GM21825 (cell line): ENCODE measurements at regions not wholly inside any gene's neighbourhood (a gene's known extent, or its start where the extent isn't known, plus 50 kb on each side); places are given as distances from the start of the nearest gene placed in this dataset.

Source experiments
- ATAC-seq: cut with Tn5 transposase; IDR thresholded peaks from one replicate; pipeline ENCODE4 v1.9.1; 2021; ENCODE audit warnings: mild to moderate bottlenecking, moderate library complexity; ENCODE audit not compliant: unreplicated experiment

DNA sequence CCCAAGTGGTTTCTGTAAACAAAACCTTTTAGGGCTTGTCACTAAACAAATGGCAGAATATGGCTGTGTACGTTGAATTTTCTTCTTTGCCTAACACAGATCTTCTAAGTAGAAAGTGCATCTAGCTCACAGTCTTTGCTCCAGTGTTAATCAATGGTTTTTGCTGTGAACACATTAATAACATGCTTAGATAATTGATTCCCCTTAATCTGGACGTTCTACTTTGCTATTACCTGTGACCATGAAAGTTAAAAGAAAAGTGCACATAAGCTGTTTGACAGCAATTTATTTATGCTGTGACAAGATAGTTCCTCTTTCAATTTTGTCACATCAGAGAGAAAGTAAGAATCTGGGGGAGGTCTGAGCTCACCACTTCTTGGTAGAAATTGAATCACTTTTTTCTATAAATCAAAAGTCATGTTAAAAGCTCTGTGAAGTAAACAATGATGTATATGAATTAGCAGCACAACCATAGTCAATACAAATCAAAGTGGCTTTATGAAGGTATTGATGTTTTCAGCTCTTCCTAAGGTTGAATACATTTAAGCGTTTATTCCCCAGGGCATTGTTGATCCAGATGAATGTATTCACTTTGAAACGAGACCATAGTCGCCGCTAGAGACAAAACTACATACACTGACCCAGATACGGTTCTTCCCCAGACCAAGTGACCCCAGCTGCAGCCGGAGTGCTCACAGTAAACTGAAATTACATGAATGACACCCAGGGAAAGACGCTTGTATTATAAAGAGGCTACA is 174.6 kb upstream of the ZNF608 start:
- ATAC-seq = peak; percentile 88

DNA sequence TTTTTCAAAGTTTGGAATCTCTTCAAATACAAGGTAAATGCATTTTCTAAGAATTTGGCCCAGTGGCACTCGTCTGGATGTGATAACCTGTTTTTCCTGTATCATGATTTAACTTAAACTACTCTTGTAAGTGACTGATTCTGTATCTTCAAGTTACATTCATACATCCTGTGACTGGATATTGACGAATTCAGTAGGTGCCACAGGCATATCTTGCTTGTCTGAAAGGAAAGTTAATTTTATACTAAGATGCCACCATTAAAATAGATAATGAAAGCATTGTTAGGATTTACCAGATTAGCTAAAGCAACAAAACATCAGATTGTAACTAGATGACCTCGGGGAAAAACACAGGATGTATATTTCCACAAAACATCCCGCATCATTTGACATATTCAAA is 175.3 kb upstream of the ZNF608 start:
- peak; percentile 14 for ATAC-seq

DNA sequence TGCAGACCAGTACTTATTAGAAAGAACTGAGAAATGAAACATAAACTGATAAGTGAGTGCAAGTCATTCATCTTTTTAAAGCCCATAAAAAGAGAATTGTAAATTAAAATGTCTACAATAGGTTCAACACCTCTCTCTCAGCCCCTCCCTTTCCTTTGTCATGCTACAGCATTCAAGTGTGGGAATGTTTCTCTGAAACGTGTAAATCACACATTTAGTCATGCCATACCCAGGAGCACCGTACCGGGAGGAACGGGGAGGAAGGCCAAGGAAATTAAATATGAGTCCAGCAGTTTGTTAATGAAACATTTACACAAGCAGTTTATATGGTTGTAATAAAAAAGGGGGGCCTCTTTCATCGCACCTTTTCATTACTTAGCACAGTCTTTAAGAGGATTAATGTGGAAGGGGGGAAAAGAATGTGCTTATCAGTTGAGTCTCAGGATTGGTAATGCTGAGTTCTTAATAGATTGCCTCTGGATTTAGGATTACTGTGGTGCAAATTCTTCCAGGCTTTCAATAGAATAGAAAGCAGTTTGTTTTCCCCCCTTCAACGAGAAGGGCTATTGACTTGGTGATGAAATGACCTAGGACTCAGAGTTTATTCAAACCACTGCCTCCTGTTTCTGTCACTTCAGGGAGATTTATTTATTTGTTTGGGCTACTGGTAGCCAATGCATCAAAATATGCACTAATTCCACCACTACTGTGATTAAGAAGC is 176.0 kb upstream of the ZNF608 start:
- ATAC-seq = no peak

DNA sequence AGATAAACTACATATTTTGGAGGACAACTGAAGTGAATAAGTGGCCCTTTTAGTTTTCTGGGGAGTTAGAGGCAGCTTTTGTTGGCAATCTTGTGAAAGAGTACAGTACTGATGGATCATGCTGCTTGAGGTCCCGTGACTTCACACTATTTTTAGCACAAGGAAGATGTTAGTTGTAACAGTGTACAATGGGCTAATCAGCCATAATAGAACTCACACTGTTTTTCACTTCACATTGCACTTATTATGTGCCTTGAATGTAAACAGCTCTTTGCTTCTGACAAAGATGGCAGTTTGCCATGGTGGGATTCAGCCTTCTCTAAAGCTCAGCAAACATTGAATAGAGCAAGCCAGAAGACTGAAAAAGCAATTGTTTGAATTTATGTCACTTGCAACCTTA is 176.7 kb upstream of the ZNF608 start:
- no peak for ATAC-seq

DNA sequence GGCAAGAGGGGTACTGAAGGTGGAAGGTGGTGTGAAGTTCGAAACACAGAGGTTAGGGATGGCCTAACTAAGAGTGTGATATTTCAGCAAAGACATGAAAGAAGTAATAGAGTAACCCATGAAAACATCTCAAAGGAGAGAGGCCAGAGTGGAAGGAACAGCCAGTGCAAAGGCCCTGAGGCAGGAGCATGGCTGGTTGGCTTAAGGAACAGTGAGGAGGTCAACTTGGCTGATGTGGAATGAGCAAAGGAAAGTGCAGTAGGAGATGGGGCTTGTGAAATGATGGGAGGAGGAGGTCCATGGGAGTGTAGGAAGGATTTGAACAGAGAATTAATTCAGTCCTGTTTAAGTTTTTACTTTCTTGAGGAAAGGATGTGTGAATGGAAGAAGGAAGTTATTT is 178.3 kb upstream of the ZNF608 start:
- no peak for ATAC-seq

DNA sequence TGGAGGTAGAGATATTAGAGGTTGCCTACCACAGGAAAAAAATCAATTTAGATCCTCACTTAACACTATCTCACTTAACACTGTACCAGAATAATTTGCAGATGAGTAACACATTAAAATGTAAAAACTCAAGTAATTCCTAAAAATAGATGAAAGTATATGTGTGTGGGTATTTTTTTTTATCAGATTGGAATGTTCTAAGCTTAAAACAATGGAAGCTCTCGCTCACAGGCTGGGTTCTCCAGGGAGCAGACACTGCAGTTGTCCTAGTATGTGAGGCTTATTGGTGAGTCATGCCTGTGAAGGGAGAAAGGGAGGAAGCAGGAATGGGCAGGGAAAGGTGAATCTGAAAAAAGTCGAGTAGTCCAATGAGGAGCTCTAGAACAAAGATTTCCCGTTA is 181.3 kb upstream of the ZNF608 start:
- ATAC-seq = no peak

DNA sequence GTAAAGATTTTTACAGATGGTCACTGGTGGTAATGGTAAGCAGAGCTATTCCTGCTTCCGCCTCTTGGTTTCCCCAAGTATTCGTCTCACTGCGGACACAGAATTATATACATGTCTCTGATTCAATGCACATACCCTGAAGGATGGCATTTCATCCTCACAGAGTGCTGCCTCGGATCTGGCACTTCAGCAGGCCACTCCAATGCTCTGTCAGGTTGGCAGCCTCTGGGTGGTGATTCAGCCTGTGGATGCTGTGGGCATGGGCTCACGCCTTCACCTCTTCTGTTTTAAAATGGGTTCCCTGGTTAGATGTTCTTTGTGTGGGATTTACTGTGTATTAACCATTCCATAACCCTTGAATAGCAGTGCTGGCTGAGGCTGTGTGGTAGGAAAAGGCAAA is 182.6 kb upstream of the ZNF608 start:
- no peak for ATAC-seq

DNA sequence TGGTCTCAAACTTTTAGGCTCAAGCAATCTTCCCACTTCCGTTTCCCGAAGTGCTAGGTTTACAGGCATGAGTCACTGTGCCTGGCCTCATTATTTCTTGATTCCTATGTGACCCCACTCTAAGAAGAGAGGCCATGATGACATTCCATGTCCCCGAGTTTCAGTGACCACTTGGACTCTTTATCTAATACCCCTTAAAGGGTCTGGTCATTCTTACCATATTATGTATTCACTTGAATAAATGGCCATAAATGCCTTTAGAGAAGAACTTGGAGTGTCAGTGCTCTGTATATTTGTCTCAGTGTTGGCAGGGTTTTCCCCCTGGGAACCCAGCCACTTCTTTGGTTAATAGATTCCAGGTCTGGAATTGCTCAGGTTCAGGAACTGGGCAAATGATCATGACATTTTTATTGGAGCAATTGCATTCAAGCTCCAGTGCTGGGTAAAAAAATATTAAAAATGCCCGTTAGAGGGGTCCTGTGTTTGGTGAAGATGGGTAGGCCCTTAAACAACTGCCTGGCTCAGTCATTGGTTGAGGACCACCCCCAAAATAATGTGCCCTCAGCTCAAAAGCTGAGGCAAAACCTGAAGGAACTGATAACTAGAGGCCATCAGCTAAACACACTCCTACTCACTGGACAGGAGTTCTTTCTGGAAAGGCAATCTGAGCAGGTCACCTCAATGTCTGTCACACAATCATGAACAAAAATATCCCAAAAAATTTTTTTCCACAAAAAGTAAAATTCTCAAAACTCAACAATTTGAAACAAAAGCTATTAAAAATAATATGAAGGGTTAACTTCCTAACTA is 186.6 kb upstream of the ZNF608 start:
- no peak for ATAC-seq

DNA sequence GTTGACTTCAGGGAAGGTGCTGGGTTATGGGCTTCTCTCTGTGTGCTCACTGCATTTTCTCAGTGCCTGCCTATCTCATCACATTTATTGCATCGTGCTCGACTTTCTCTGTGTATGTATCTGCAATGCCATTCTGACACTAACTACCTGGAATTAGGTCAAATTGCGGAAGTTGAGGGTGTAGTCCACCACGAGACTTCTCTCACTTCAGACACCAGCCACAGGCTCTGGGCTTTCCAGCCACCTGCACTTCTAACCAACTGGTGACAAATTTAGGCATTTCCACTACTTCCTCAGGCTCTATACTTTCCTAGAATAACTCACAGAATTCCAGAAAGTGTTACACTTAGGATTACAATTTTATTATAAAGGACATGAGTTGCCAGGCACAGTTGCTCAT is 188.6 kb upstream of the ZNF608 start:
- ATAC-seq = peak; percentile 79

DNA sequence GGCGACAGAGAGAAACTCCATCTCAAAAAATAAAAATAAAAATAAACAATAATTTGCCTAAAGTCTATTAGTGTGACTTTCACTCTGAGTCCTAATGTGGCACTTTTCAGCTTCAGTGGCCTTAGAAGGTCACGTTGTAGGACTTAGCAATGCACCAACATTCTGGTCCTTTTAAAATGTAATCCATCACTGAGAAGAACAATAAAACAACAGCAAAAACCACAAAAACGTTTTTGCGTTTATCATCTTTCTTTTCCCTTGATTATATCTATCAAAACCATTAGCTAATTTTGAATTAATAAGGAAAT is 190.1 kb upstream of the ZNF608 start:
- ATAC-seq = peak; percentile 40

DNA sequence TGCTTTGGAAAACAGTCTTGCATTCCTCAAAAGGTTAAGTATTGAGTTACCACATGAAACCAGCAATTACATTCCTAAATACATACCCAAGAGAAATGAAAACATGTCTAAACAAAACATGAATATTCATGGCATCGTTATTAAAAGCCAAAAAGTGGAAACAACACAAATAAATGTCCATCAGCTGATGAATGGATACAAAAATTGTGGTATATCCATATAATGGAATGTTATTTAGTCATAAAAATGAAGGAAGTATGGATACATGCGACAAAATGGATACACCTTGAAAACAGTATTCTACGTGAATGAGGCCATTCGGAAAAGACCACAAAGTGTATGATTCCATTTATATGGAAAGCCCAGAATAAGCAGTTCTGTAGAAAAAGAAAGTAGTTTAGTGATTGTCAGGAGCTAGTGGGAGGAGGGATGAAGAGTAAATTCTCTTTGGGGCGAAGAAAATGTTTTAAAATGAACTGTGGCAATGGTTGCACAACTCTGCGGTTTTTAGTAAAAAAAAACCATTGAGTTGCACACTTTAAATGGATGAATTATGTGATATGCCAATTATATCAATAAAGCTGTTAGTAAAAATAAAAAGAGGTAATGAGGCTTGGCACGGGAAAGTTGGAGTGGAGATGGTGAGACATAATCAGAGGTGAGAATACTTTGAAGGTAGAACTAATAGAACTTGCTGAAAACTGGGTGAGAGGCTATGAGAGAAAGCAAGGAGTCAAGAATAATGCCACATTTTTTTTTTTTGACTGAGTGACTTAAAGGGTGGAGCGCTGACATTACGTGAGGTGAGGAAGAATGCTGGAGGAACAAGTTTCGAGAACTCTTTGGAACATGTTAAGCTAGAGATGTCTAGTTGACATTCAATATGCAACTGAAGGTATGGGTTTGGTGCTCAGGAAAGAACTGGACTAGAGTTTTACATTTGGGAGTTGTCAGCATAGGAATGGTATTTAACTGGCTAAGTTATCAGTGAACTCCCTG is 194.9 kb upstream of the ZNF608 start:
- ATAC-seq = no peak

DNA sequence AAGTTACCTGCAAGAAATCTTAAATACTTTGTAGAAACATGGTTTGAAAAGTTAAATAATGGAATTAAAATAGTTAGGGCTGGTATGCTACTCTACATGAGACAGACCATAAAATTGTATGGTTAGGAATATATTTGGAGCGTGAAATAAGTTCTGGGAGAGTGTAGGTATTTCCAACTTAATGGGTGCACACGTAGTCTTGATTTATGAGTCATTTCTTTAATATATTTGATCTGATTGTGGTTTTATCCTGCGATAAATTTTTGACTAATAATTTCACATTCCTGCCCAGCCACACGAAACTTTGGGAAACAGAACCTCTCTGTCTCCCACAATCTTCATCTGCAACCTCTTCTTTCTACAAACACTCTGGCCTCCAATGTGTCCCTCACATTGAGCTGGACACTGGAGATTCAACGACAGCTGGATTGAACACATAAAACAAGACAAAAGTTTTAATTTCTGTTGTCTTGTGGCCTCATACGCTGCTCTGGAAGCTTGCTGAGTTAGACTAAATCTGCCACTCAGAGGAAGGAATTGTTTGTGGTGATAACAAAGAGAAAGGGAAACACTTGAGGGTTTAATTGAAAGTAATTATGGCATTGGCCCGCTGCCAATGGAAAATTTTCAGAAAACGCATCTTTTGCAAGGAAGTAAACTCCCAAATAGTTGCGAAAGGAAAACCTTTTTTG is 201.8 kb upstream of the ZNF608 start:
- no peak for ATAC-seq

DNA sequence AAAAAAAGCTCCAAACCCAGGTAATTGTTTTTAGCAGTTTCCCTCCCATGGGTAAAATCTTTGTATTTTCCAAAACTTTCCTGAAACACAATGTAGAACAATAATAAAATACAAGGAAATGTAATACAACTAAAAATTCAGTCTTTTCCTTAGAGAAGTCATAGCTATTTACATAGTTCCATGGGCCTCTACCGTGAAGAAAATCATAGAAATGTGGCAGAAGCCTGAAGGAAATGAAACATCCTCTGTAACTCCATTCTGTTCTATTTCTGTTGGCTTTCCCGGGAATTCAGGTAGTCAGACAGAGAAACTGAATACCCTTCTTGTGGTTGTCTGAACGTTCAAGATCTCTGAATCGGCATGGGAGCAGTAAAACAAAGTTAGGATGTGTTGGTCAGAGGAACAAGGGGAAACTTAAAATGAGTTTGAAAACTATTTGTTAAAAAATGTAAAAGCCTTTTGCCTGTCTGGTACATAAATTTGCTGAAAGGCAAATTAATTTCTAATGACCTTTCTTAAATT is 202.4 kb upstream of the ZNF608 start:
- no peak for ATAC-seq

DNA sequence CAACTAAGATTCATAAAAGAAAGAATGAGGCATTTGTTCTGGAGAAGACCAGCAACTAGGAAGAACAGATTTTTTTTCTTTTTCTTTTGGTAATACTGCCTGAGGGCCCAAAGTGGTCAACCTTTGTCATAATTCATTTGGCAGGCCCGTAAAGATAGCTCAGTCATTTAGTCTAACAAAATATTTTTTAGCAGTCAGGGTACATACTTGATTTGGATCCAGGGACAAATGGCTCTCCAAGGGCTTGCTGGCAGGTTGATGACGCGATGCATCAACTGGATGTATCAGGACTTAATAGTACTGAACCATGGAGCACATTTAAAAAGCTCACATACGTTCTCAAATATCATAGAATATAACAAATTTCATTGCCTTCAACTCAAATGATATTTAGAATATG is 203.4 kb upstream of the ZNF608 start:
- no peak for ATAC-seq

DNA sequence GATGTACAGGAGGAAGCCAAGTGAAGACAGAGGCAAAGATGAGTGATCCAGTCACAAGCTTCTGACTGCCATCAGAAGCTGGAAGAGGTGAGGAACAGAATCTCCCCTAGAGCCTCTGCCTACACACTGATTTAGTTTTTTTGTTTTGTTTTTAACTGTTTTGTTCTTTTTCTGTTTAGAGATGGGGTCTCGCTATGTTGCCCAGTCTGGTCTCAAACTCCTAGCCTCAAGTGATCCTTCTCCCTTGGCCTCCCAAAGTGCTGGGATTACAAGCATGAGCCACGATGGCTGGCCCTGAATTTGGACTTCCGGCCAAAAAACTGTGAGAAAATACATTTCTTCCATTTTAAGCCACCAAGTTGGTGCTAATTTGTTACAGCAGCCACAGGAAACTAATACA is 204.7 kb upstream of the ZNF608 start:
- ATAC-seq = no peak

DNA sequence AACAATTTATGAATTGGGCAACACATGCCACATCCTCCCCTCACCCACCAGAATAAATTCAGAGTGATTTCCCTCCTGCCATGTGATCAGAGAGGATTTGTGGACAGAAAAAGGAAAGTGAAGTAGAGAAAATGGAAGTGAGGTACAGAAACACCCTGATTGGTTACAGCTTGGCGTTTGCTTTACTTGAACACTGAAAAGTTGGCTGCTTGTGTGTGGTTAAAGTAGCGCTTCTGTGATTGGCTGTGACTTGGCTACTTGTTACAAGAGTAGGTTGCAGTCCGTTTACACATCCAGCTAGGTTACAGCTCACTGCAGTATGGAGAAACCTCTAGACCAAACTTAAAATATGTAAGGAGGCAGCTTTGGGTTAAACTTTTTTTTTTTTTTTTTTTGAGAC is 205.2 kb upstream of the ZNF608 start:
- peak; percentile 67 for ATAC-seq

DNA sequence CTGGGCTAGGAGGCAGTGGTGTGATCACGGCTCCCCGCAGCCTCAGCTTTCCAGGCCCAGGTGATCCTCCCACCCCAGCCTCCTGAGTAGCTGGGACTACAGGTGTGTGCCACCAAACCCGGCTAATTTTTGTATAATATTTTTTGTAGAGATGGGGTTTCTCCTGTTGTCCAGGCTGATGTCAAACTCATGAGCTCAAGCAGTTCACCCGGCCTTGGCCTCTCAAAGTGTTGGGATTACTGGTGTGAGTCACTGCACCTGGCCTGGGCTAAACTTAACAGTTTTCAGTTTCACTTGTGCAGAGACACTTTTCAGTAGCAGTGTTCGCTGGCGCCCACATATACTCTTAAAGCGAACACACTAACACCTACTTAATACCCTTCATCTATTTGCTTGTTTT is 205.6 kb upstream of the ZNF608 start:
- peak; percentile 91 for ATAC-seq

DNA sequence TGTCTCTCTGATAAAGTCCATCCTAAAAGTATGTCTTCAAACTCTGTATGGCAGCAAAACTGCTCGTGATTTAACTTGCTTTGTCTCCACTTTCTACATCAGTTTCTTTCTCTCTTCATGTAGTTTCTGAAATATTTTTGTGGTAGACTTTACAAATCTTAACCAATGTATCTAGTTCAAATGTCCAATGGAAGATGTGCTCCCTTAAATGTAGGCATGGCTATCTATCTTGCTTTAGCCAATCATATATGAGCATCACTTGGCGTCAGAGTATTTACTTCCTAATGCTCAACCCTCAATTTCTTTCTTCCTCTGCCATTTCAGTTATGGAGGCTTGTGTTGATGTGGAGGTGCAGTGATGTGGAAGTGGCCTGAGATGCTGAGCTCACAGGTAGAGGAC is 206.1 kb upstream of the ZNF608 start:
- peak; percentile 59 for ATAC-seq

DNA sequence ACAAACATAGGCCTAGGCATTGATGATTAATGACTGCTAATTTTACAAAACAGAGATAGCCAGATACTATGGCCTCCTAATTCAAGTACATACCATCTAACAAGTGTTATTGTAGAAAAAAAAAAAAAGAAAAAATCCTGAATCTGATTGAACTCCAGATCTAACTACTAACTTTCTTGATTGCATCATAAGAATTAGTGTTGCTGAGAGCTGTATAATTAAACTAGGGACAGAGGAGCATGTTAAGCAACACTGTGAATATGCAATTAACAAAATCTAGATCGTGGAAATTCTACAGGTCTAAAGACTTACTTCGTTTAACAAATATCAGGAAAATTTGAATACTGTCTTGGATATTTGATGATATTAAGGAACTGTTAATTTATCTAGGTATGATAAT is 208.3 kb upstream of the ZNF608 start:
- ATAC-seq = no peak

DNA sequence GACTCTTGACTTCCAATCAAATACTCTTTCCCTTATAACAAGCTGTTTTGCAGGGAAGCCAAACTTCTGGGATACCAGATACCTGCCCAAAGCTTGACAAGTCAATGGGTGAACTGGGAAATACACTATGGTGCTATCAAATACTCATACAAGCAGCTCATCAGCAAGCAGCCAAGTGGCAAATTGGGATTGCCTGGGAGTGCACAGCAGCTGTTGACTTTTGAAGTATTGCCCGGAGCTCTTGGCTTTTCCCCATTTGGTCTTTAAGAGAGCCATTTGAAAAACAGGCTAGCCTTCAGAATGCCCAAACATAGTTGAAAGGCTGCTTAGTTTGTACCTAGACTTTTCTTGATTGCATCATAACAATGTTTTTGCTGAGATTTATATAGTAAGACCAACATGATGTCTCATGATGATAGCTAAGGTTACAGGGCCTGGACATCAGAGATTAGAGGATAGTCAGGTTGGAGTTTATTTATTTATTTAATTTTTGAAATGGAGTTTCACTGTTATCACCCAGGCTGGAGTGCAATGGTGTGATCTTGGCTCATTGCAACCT is 210.1 kb upstream of the ZNF608 start:
- ATAC-seq = no peak
